GM21576 (cell line): ENCODE measurements at regions not wholly inside any gene's neighbourhood (a gene's known extent, or its start where the extent isn't known, plus 50 kb on each side); places are given as distances from the start of the nearest gene placed in this dataset.

Experiments
- ATAC-seq: cut with Tn5 transposase; IDR thresholded peaks from one replicate; pipeline ENCODE4 v1.9.1; 2021; ENCODE audit warnings: mild to moderate bottlenecking, moderate library complexity; ENCODE audit not compliant: unreplicated experiment

DNA sequence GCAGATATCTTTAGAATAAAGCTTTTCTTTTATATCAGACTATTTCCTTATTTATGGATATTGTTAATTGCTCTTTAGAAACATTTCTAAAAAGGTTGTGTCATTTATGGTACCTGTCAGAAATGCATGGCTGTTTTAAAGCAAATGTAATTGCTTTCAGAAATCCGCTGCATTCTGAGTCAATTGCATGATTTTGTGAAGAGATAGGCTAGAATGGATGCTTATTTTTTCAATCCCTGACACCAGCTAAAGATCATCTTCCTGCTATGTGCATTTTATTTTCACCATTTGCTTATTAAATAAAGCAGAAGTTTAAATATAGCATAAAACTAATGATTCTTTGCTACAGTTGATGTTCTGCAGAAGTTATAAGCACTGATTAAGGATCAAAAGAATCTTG, 170.2 kb upstream of the C9orf72 start:
- ATAC-seq, result no peak

DNA sequence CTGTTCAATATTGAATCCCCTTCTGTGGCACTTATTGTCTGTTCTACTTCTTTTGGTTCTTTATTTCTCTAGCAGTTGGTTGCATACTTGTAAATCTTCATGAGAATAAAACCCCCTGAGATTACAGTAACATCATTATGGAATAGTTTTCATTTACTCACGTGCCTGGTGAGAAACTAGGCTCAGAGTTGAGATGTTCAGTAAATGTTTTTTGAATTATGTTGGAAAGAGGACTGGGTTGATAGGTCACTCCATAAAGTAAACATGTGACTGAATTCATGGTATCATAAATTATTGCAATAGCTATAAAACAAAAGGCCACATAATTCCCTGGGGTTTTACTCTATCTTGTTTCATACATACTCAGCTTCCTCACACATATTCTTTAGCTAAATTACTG, 174.2 kb upstream of the C9orf72 start:
- ATAC-seq, result no peak

GRCh38 chr9:27749838-27750237, 176.6 kb upstream of the C9orf72 start:
- no peak for ATAC-seq

GRCh38 chr9:27750566-27750965, 177.3 kb upstream of the C9orf72 start:
- no peak for ATAC-seq

- ATAC-seq, result no peak
Measured at GRCh38 chr9:27752069-27752468, 178.8 kb upstream of the C9orf72 start.

- no peak for ATAC-seq
Measured at GRCh38 chr9:27755846-27756245, 182.6 kb upstream of the C9orf72 start.

DNA sequence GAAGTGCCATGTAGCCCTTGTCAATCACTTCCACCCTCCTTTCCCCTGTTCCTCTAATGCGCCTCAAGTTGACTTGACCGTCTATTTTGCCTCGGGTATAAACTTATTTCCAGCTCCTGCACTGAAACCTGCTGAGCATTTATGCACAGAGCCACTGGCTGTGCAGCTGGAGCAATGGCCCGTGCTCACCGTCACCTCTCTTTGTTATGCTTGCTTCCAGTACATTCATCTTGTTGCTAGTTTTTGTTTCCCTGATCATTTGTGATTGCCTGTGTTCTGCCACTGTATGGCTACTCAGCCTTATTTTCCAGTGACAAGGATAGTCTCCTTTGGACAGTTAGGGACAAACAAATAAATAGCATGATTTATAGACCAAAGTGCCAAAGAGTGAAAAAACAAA, 183.1 kb upstream of the C9orf72 start:
- ATAC-seq, result no peak

- no peak for ATAC-seq
Measured at GRCh38 chr9:27763831-27764230, 190.6 kb upstream of the C9orf72 start.

- ATAC-seq, result no peak
Measured at GRCh38 chr9:27765266-27766072, 192.2 kb upstream of the C9orf72 start.

DNA sequence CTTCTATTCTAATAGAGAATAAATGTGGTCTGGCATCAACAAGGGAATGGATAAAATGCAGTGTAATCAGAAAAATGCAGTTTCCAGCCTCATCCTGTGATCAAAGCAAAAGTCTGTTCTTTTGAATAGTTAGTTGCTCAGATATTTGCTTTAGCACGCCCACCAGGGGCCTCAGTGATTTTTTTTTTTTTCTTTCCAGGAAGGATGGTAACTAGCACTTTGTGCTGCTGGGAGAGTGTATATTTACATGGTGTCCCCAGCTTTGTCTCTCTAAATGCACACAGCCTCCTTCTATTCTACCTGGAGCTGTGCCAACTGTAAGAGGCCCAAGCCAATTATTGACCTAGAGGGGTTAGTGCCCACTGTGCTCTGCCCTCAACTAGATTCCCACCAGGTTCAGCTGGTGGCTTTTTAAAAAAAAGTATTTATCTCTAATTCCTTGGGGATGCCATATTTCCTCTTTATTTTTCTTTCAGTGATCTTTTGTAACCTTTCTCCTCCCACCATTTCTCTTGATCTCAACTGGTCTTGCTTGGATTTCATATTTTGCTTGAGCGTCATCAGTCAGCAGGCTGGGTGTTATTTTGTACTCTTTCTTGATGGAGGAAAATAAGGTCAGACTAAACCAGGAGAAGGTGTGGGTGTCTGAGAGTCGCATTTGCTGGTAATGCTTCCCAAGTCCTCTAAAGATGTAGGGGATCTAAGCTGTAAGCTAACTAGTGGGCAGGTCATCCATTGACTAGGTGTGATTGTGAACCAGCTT, 193.0 kb upstream of the C9orf72 start:
- ATAC-seq, result no peak

- ATAC-seq, result no peak
Measured at GRCh38 chr9:27768781-27769180, 195.5 kb upstream of the C9orf72 start.

DNA sequence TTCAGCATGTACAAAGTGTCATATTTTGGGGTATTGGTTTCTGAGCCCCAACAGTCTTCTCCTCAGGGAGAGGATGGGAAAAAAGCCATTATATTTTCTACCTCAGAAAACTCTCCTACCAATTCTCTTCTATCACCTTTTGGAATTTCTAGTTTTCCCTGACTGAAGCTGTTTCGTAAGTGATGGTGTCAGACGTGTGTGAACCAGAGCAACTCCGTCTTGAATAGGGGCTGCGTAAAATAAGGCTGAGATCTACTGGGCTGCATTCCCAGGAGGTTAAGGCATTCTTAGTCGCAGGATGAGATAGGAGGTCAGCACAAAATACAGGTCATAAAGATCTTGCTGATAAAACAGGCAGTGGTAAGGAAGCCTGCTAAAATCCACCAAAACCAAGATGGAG, 197.3 kb upstream of the C9orf72 start:
- ATAC-seq, result no peak

DNA sequence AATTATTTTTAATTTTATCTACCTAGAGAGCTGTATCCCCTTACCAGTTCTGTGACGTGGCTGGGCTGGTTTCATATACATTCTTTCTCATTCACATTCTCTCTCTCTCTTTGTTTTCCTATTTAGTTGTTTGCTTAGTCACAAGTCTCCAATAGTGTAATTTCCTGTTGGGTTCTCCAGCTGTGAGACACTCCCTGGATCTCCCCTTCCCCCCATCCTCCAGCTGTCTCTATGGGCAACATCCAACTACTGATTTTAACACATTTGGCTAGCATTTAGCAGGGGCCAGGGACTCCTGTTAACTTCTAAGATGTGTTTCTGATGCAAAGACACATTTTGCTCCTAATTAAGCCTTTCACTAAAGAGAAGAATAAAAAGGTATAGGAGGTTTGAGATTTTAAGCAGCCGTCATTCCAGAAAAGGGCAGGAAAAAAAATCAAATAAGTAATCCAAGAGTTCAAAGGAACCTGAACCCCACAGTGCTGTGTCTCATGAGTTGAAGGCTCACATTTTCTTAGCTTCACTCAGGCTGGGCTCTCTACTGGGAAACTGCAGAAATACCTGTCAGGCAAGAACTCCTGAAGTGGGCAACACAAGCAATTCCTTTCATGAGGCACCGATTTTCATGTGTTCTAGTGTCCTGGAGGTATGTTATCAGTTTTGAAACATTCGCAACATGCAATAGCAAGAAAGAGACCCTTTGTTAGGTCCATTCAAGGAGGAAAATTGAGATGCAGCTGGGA, 198.7 kb upstream of the C9orf72 start:
- no peak for ATAC-seq

GRCh38 chr9:27784847-27785713, 211.8 kb upstream of the C9orf72 start:
- no peak for ATAC-seq

DNA sequence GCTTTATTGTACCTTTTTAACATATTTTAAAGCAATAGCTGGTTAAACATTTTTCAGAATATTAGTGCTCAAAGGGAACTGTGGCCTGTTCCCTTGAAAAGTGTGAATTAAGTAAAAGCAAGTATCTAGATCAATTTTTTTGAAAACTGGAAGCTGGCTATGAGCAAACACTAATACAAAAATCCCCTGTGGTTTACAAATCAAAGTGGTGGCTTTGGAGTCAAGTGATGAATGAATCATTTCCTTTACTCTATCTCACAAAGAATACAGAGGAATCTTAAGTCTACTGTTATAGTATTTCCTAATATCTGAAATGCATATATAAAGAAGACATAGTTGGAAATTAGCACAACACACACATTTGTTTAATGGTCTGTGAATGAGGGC, 212.4 kb upstream of the C9orf72 start:
- no peak for ATAC-seq

DNA sequence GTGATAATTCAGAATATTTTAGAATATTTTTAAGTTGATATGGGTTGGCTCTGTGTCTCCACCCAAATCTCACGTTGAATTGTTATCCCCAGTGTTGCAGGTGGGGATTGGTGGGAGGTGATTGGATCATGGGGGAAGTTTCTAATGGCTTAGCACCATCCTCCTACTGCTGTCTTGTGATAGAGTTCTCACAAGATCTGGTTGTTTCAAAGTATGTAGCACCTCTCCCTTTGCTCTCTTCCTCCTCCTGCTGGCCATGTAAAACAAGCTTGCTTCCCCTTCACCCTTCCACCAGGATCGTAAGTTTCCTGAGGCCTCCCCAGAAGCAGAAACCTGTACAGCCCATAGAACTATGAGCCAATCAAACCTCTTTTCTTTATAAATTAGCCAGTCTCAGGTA, 214.6 kb upstream of the C9orf72 start:
- ATAC-seq, result no peak

GRCh38 chr9:27791311-27791710, 218.0 kb upstream of the C9orf72 start:
- no peak for ATAC-seq

- no peak for ATAC-seq
Measured at GRCh38 chr9:27792971-27793689, 219.8 kb upstream of the C9orf72 start.

DNA sequence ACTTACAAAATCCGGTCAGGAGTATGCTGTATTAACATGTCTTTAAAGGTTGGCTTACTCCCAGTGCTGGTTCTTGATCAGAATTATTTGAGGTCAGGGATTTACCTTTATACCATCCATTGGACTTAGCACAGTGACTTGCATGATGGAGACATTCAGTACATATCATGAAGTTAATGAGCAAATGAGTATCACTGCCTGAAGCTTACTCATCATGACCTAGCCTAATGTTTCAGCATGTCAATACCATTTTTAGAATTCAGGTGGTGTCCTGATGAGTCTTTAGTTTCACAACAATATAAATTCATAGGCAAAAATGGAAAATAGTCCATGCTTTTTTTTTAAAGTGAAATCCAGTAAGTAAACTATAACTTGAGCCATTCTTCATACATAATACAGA, 226.0 kb upstream of the C9orf72 start:
- no peak for ATAC-seq

- no peak for ATAC-seq
Measured at GRCh38 chr9:27800159-27800558, 226.9 kb upstream of the C9orf72 start.
